ENCODE measurements at regions not wholly inside any gene's neighbourhood (a gene's known extent, or its start where the extent isn't known, plus 50 kb on each side); places are given as distances from the start of the nearest gene placed in this dataset.

DNA sequence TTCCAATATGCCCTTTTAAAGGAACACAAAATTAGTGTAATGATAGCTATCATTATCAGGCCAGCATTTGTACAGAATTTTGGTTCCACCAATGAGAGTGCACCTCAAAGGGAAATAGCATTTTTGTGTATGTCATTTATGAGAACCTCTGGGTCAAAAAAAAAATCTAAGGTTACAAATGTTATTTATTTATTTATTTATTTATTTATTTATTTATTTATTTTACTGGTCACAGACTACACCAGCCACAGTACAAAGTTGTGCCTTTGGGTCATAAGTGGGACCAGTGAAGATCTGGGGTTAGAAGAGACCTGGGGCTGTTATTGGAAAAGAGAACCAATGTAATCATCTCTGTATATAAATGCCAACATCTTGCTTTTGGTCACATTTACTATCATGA, 523.9 kb downstream of the CETN3 start:
- TF ChIP-seq POLR2A (IDR thresholded peaks at IDR 0.05) (no peak), CTCF (IDR thresholded peaks at IDR 0.05) (no peak)
- Histone ChIP-seq H3K27me3 (no peaks in the 10 kb centered on the region), H3K4me1 (no peaks in the 10 kb centered on the region), H3K36me3 (replicated peaks in 1 of 2; ENCODE audit: insufficient read depth in 1 of 2, low read depth in 2 of 2) (no peaks in the 10 kb centered on the region), H3K27ac (no peak overlapping the region), H3K4me3 (no peak overlapping the region), H3K9me3 (no peaks in the 10 kb centered on the region)
- DNase-seq (no peak), ATAC-seq (no peak)
- intact Hi-C loops (cut with DNase I), result no loop called here

- no peak for DNase-seq
- no peak for ATAC-seq
- TF ChIP-seq CTCF (IDR thresholded peaks at IDR 0.05) (no peak), POLR2A (IDR thresholded peaks at IDR 0.05) (no peak)
- H3K9me3 ChIP-seq, result no peaks in the 10 kb centered on the region
- H3K4me3 ChIP-seq, result no peak overlapping the region
- H3K36me3 ChIP-seq (replicated peaks in 1 of 2; ENCODE audit: insufficient read depth in 1 of 2, low read depth in 2 of 2), result no peaks in the 10 kb centered on the region
- intact Hi-C loops (cut with DNase I), result no loop called here
- H3K27me3 ChIP-seq, result no peaks in the 10 kb centered on the region
- H3K4me1 ChIP-seq, result no peaks in the 10 kb centered on the region
- no peak overlapping the region for H3K27ac ChIP-seq
Measured at GRCh38 chr5:89883967-89884366, 525.6 kb downstream of the CETN3 start.

DNA sequence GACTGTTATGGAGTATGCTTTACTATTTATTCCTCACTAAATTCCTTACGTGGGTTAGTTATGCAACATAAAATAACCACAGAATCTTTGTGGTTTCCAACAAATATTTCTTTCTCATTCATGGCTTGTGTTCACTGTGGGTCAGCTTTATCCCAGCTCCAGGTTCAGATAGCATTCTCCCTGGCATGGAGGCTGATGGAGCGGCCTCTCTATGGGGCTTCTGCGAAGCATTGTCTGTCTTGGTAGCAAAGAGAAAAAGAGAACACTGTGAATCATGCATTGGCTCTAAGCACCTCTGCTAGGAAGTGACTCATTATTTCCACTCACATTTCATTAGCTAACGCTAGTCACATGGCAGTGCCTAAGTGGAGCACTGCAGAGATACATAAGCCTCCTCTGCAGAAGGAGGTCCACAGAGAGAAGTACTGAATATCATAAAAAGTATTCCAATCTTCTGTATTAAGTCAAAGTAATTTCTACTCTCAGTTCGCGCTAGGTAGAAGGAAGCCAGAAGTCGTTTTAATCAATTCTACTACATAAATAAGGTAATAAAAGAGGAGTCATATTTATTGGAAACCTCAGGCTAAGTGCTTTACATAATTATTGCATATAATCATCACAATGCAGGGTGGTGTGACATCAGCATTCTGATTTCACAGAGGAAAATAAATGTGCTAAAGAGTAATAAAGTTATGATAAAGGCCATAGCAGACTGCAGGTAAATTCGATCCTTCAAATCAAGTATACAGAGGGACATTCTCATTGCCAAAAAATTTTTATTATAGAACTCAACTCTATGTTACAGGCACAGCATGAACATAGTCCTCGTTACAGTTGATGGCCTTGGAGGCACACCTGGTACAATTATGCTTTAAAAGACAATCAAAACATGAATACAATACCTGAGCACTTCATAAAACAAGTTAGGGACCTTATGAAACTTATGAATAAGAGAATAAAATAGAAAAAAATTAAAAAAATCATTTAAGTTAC, 531.1 kb downstream of the CETN3 start:
- WGBS, 2 donors, result 75 to 84% methylated on average over 9 of the region's 9 CpGs
- Histone ChIP-seq H3K36me3 (replicated peaks in 1 of 2; ENCODE audit: insufficient read depth in 1 of 2, low read depth in 2 of 2) (no peaks in the 10 kb centered on the region), H3K9me3 (no peaks in the 10 kb centered on the region), H3K4me1 (no peaks in the 10 kb centered on the region), H3K27ac (no peak overlapping the region), H3K4me3 (no peak overlapping the region), H3K27me3 (no peaks in the 10 kb centered on the region)
- intact Hi-C loops (cut with DNase I), result no loop called here
- TF ChIP-seq POLR2A (IDR thresholded peaks at IDR 0.05), result no peak
- no peak for DNase-seq
- no peak for ATAC-seq

DNA sequence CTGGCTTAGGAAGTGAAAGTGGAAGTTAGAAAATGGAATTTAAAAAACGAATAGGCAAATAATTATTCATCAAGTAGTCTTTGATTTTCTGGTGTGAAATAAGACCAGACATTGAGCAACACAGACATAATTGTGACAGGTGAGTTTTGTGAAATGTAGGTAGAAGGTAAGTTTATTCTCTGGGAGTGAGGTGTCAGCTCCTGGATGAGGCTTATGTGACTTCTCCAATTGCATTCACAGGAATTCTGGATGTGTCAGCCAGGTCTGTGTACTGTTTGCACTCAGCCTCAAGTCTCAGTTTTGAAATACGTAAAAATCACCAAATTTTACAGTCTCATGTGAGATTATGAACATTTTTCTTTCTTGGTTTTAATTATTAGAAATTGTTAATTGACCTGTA, 537.6 kb downstream of the CETN3 start:
- H3K36me3 ChIP-seq (replicated peaks in 1 of 2; ENCODE audit: insufficient read depth in 1 of 2, low read depth in 2 of 2), result no peaks in the 10 kb centered on the region
- H3K27me3 ChIP-seq, result no peaks in the 10 kb centered on the region
- H3K4me1 ChIP-seq, result no peaks in the 10 kb centered on the region
- no peaks in the 10 kb centered on the region for H3K9me3 ChIP-seq
- 33% methylated on average over 2 of the region's 2 CpGs for WGBS, 2 donors
- intact Hi-C loops (cut with DNase I), result no loop called here
- no peak overlapping the region for H3K4me3 ChIP-seq
- TF ChIP-seq POLR2A (IDR thresholded peaks at IDR 0.05) (no peak), CTCF (IDR thresholded peaks at IDR 0.05) (no peak)
- DNase-seq (no peak), ATAC-seq (no peak)
- H3K27ac ChIP-seq, result no peak overlapping the region

GRCh38 chr5:89869346-89869745, 540.2 kb downstream of the CETN3 start:
- H3K4me1 ChIP-seq, result no peaks in the 10 kb centered on the region
- ATAC-seq (no peak), DNase-seq (no peak)
- no peaks in the 10 kb centered on the region for H3K9me3 ChIP-seq
- intact Hi-C loops (cut with DNase I), result no loop called here
- no peak overlapping the region for H3K4me3 ChIP-seq
- no peak overlapping the region for H3K27ac ChIP-seq
- 93 to 100% methylated on average over 2 of the region's 2 CpGs for WGBS, 2 donors
- no peaks in the 10 kb centered on the region for H3K36me3 ChIP-seq (replicated peaks in 1 of 2; ENCODE audit: insufficient read depth in 1 of 2, low read depth in 2 of 2)
- TF ChIP-seq POLR2A (IDR thresholded peaks at IDR 0.05) (no peak), CTCF (IDR thresholded peaks at IDR 0.05) (no peak)
- H3K27me3 ChIP-seq, result no peaks in the 10 kb centered on the region
